GM18873 (cell line): ENCODE measurements at regions not wholly inside any gene's neighbourhood (a gene's known extent, or its start where the extent isn't known, plus 50 kb on each side); places are given as distances from the start of the nearest gene placed in this dataset.

Source experiments
- ATAC-seq: cut with Tn5 transposase; IDR thresholded peaks from one replicate; pipeline ENCODE4 v1.9.1; 2021; ENCODE audit warnings: mild to moderate bottlenecking, moderate library complexity, moderate number of reproducible peaks; ENCODE audit not compliant: unreplicated experiment, low FRiP score

DNA sequence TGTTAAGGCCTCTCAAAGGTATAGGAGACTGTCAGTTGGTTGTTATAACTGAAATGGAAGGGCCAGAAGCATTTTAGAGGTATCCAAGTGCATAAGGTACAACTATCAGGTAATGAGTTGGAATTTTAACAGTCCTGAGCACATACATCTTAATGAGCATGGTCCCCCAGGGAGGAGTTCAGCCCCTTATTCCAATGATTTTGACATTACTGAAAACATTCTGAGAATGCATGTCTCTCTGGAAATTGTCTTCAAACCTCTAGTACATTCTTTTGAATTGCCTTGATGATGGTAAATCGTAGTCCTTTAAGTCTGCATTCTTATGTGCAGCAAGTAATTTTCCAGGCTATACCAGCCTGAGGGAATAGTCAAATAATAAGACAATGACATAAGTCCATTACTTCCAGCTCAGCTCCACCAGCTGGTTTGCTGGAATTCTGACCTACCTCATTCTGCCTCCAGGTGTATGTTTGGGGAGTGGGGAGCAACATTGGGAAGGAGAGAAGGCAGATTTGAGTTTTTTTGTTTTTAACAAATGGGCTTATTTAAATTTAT, 239.2 kb downstream of the MSRB3 start:
- no peak for ATAC-seq

DNA sequence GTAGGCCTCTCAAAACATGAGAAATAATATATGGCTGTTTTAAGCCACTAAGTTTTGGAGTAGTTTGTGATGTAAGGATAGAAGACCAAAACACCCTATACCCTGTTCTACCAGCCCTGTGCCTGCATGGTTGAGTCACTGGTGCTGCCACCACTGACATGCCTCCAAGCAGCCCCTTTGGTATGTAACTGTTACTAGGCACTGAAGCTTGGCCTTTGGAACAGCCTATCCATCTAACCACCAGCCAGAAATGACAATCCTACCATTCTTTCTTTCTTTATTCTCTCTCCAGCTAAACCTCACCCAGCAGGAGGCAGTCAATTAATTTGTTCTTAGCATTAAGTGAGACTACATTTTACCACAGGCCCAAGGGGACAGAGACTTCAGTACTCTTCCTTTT, 240.3 kb downstream of the MSRB3 start:
- ATAC-seq, result no peak

DNA sequence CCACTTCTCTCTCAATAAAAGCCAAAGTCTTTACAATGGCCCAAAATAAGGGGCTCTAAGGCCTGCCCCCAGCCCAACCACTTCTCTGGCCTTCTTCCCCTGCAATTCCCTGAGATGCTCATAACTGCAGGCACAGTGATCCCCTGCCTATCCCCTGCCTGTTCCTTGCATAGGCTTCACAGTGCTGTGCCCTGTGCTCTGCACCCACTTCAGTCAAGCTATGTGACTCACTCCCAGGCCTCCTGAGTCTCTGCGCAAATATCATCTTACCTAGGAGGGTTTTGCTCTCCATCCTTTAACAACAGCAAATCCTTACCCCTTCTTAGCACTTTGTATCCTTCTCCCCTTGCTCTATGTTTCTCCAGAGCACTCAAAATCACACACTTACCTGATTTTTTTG, 242.2 kb downstream of the MSRB3 start:
- ATAC-seq, result no peak

DNA sequence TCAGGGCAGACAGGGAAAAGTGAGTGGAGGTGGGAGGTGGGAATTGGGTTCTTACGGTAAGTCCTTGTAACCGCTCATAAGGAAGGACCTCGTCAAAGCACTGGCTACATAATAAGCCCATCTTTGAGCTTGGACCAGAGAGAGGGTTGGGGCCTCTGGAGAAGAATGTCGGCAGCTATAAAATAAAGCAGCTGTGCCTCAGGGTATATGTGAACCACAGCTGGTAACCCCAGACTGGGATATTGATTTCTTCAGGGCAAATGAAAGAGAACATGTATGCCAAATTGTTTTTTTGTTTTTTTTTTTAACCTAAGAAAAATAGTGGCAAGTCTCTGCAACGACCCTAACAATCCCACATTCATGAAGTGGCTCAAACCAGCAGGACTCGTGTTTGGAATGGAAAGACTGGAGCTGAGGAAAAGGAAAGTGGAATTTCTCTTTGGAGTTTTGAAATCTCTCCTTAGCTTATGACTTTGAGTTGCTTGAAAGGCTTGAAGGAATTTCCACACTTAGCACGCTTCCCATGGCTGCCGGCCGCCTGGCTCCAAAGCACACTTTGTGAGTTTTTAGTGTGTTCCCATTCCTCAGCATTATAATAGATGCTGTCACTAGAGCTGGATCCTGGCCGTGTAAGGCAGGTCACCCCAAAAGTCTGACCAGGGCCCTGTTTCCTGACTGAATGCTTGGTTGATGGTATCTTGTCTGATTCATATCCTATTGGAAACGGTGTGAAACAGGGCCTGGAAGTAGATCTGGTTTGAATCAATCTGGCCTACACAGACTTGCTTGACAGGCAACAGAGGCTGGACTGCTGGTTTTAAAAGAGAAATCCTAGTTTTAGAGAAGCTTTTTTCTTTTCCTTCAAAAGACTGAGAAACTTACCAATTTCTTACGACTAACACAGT, 244.7 kb downstream of the MSRB3 start:
- no peak for ATAC-seq

DNA sequence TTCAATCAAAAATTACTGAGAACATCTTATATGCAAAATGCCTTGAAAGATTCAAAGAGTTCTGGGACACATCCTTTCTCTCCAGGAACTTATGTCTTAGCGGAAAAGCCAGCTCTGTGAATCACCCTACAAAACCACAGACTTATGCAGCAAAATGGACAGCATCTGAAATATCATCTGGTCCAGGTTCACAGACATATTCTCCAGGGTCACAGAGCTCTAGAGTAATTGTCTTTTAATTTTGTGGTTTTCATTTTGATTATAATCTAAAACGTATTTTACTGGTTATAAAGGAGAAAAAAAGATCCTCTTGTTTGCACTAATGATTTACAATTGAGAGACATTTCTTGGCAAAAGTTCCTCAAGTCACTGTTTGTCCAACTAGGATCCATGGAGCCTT, 246.2 kb downstream of the MSRB3 start:
- ATAC-seq, result no peak

DNA sequence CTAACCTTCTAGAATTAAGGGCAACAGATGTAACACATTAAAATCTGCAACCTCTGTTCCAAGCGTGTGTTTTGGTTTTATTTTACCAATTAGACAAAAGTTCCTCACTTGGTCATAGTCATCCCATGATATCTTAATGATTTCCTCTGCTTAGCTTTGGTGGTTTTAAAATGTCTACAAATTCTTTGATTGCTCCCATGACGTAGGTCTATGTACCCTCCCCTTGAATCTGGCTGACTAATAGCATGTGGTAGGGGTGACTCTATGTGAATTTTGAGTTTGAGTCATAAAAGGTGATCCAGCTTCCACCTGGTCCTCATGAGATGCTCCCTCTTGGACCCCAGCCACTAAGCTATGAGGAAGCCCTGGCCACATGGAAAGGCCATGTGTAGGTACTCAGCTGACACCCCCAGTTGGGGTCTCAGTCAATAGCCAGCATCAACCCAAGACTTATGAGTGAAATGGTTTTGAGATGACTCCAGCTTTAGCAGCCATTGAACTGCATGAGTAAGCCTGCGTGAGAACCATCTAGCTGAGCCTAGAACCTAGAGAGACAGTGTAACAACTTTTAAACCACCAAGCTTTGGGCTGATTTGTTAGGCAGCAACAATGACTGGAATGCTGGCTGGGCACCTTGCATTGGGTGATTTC, 247.1 kb downstream of the MSRB3 start:
- ATAC-seq, result no peak

DNA sequence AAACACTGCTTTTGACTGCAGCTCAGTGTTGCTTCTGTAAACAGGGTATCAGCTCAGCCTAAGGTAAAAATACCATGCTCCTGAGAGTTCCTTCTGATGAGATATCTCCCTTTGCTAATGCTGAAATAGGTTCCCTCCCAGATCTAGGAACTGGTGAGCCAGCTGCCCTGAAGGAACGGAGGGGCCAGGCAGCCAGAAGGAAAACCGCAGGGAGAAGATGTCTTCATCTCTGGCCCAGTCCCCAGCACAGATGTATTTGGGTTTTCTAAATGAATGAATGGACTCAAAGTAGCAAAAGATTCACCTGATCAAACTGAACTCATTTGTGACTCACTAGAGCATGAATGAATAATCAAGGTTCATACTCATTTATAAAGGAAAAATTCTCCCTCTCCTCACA, 247.8 kb downstream of the MSRB3 start:
- no peak for ATAC-seq

DNA sequence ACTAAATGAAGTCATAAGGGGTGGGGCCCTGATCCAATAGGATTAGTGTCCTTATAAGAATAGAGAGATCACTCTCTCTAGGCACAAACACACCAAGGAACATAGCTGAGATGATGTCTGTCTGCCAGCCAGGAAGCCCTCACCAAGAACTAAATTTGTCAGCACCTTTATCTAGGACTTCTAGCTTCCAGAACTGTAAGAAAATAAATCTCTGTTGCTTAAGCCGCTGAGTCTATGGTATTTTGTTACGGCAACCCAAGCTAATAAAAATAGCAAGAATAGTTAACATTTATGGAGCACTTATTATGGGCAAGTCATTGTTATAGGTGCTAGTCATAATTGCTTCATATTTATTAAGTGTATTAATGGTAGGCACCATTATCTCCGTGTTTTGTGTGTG, 249.6 kb downstream of the MSRB3 start:
- no peak for ATAC-seq

DNA sequence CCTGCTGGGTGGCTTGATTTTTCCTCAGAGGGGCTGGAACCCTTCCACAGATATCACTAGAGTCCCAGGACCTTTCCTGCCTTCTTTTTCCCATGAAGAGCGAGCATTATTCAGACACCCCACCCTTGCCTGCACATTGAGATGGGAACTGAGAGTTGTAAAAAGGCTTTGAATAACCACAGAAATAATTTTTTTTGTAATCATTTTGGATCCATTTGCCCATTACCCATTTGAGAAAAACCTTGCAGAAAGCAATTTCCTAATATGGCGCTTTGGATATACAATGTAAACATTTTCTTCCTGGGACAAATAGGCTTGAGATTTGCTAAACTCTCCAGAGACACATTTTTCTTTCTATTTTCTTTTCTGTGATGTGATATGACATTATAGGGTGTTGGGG, 250.6 kb downstream of the MSRB3 start:
- no peak for ATAC-seq

DNA sequence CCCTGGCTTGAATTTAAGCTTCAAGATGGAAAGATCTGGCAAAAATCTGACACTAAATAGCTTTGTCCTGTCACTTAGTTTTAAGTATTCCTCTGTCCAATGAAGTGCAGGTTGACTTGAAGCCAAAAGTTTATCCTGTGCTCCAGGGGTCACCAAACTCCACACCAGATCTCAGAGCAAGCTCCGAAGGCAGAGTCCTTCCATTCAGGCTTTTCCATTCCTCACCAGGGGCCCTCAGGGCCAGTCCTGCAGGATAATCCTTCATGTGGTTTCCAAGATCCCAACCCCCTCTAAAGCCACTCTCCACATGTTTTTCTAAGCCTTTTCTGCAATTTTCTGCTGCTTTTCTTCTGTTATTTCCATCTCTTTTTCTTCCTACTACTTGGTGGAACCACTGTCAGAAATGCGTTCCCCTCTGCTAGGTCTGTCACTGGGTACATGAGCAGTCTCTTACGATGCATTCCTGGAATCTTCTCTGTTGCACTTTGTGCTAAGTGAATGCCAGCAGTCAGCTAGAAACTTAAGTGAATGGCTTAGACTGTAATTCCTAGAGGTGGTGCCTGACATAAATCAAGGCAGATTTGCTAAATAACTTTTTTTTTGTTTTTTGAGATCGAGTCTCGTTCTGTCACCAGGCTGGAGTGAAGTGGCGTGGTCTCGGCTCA, 251.4 kb downstream of the MSRB3 start:
- ATAC-seq, result no peak

DNA sequence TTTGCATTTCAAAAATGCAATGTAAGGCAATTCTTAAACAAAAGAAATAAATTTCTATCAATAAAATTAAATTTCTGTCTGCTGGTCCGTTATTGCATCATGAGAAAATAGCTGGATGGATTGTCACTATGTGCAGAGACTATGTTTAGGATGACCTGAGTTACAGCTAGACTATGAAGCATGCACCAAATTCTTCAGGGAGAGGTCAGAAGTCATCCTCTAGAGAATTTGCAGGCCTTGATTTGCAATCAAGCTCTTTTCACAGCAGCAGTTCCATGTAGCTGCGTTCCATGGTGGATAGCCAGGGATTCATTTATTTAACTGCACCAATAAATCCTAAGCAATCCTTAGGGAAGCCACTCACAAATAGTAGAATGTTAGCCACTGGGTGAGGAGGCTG, 253.7 kb downstream of the MSRB3 start:
- ATAC-seq, result no peak

DNA sequence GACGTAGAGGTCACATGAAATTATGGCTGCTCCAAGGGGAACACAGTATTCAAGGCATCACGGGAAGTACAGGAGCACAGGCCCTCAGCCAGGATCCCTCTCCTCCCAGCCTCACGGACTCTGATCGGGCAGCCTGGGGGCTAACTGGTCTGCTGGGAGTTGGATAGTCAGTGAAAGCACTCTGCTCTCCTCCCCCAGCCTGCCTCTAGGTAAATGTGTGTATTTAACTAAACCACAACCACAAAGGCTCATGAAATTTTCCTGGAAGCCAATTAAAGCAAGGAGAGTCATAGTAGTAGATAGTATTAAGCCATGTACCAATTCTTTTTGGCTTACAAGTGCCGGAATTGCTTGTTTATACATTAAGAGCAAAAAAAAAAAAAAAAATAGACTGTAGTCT, 254.3 kb downstream of the MSRB3 start:
- no peak for ATAC-seq

DNA sequence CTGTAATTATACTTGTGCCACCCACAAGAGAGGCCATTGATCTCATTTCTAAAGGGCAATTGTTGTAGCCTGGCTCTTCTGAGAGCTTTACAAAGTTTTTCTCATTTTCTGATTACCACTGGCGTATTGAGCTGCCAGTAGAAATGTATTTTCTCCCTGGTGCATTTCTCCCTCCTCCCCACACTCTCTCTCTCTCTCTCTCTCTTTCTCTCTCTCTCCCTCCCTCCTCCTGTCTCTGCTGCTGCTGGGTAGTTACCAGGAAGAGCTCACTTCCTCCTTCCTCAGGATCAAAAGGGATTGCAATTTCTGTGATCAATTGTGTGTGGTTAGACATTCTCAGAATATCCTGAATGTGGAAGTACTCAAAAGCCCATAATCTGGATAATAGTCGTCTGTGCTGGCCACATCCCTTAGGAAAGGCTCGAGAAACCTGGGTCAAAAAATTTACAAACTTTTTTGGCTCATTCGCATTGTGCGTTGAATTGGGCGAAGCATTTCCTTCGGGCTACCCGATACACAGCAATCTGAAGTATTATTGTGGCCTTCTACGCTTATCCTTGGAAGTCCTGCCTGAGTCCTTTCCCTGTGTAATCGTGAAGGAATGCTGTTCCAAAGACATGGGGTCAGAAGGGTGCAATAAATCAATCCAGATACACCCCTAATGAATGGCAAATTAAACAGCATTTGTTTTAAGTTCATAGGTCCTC, 254.8 kb downstream of the MSRB3 start:
- ATAC-seq, result no peak

DNA sequence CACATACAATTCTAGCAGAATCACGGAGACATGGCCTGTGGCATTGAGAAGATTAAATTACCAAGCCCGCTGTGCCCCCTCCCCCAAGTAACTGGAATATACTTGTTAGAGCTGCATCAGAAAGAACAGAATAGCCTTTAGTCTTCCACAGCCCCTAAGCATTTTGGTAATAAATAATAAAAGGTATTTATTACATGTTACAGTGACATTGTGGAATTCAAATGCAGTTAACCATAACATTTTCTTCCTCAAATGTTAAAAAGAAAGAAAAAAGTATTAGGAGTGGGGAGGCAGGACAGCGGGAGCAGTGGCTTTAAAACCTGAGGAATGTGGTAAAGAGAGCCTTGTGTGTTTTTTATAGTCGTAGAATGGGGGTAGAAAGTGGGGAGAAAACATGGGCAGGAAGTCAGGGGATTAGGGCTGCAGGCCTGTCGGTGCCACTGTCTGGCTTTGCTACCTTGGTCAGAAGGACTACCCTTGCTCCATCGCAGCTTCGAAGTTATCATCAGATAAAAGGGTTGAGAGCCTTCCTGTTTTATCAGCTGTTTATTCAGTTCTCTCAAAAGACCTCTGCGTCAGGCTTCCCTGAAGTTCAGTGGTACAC, 255.9 kb downstream of the MSRB3 start:
- ATAC-seq, result no peak

DNA sequence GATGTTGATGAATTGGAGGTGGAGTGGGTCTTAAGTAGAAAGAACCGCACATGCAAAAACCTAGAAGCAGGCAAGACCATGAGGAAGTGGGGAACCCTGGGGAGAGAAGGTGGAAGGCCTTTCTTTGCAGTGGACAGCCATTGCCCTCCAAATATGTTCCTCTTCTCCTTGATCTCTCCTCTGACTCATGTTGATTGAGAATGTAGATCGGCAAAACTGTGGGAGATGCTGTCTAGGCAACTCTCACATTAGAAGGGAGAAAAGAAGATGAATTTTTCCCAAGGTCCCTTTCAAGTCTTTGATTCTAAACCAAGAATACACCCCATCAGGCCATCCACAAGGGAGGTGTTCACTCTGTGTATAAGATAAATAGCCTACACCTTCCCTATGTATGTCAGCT, 257.5 kb downstream of the MSRB3 start:
- no peak for ATAC-seq

DNA sequence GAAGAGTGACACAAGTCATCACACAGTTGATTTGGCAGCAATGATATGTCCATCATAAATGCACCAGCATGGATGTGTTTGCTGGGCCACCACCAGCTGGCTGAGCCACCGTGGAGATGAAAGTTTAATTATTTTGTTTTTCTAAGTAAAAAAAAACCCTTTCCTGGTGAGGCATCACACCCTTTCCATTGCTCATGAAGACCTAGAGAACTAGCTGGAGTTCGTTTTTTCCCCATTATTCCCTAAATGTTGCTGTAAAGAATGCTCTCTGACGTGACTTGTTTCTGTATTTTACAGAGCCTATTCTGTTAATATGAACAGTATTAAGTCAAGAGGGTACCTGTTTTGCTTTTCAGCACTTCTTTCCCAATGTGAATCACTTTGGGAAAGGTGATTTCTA, 257.9 kb downstream of the MSRB3 start:
- no peak for ATAC-seq

DNA sequence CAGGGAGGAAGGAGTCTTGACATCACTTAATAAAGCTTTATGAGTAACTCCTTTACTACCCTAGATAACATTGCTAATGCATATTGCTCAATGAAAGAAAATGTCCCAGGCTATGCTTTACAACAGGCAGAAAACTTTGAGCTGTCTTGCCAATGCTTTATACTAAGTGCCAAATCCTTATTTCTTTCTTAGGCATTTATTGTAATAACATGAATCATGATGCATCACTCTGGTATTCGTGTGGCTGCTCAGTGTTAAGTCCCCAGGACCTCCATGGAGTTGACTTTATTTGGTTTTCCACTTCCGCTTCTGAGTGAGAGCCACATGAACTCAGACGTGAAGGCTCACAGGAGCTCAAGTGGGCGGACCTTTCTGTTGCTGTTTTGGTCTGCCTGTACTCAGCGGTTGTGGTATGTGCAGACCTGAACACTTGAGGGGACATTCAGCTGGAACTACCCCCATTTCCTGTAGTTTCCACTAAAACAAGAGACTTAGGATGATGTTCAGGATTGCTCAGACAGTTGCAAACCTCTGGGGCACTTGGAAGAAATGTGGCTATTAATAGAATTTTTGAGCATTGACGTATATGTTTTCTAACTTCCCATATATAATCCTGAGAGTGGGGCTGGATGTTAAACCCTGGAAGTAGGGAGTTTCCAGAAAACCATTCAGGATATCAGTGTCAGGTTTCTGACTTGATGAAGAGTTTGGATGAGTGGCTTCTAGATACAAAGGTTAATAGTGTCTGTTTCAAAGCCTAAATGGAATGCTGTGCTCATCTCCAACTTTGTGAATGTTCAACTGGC, 258.6 kb downstream of the MSRB3 start:
- ATAC-seq, result no peak

DNA sequence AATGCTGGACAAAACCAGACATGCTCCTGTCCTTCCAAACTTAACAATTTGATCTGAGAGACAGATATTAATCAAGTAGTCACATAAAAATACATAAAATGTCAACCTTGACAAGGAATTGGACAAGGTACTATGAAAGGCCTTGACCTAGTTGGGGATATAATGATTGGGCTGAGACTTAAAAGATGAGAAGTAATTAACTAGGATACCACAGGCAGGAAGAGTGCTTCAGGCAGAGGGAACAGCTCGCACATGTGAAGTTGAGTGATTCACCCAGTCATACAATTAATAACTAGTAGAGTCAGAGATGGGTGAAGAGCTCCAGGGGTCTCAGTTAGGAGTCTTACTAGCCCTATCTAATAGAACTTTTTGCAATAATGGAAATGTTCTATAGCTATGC, 259.5 kb downstream of the MSRB3 start:
- ATAC-seq, result no peak

DNA sequence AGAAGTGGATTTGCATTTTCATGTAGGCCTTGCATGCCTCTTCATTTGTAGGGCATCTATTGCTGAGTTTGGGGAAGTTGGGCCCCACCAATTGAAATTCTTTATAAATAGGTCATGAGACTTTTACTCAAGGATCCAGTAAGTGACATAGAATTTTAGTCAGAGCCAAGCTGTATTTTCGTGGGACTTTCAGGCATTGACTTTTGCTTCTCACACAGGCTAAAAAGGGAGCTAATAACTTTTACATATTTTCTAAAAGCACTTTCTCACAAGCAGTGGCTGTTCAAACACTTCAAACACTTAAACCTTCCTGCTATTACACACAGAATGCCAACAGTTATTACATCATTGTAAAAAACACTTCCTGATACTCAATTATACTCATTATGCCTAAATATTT, 260.5 kb downstream of the MSRB3 start:
- no peak for ATAC-seq
